ENCODE measurements at regions not wholly inside any gene's neighbourhood (a gene's known extent, or its start where the extent isn't known, plus 50 kb on each side); places are given as distances from the start of the nearest gene placed in this dataset.

- DNase-seq: no peak
Observed at GRCh38 chr1:199096591-199096990, 457.8 kb downstream of the PTPRC start.

GRCh38 chr1:199098468-199098867 lies 459.6 kb downstream of the PTPRC start:
- no peak for DNase-seq

GRCh38 chr1:199101139-199101538 lies 462.3 kb downstream of the PTPRC start:
- DNase-seq: no peak

- no peak for DNase-seq
Observed at GRCh38 chr1:199101635-199102034, 462.8 kb downstream of the PTPRC start.

DNA sequence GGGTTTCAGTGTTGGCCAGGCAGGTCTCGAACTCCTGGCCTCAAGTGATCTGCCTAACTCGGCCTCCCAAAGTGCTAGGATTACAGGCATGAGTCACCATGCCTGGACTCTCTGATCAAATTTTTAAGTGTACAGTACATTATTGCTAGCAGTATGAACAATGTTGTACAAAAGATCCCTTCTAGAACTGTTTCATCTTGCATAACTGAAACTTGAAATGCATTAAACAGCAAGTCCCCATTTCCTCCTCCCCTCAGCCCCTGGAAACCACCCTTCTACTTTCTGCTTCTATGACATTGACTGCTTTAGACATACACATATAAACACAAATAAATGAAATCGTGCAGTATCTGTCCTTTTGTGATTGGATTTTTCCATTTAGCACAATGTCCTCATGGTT lies 463.4 kb downstream of the PTPRC start:
- DNase-seq: no peak

DNA sequence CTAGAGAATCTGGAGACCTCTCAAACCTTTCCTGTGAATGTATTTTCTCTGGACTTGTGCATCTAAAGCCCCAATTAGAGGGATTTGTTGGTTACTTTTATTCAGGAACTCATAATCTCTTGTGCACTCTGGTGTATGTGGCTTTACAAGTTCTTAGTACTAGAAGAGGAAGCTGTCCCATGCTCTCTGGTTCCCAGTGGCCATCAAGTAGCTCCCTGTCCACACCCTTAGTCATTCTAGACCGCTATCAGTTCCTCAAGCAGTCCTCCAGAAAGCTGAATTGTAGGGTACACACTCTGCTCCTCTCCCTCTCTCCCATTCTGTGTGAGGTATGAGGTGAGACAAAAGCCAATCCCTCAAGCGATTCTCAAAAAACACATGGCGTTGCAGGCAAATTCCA lies 470.3 kb downstream of the PTPRC start:
- DNase-seq: no peak

DNA sequence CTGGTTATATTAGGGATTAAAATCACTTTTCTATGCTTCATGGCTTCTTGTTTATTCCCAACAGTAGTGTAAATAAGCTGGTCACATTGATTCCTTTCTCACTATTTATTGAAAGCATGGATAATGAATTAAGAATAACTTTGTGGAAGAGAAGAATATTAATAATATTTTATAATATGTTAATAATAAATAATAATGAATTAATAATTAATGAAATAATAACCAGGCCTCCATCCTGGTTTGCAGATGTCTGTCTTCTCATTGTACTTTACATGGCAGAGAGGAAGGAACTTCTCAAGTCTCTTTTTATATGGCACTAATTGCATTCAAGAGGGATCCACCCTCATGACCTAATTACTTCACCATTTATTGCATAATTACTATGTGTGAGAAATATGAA lies 473.5 kb downstream of the PTPRC start:
- no peak for DNase-seq

- peak in 38 of 51 donors; percentile 1 to 75 (median 31) for DNase-seq
Observed at GRCh38 chr1:199113265-199113869, 474.5 kb downstream of the PTPRC start.

GRCh38 chr1:199116488-199116887 lies 477.6 kb downstream of the PTPRC start:
- no peak for DNase-seq

GRCh38 chr1:199121047-199121446 lies 482.2 kb downstream of the PTPRC start:
- DNase-seq: no peak

DNA sequence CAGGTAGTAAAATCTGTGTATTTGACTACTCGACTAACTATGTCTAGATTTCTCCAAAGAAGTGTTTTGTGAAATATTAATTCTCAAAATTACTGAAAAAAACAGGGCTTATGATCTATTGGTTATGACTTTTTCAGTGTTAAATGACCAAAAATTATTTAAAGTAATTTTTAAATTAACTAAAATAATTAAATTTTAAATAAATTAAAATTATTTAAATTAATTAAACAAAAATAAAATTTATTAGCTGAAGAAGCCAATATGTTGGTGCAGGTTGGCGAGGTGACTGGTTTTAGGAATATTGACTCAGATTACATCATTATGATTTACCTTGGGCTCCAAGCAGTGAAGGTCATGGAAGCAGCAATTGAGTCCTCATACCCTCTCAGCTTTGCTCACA lies 483.2 kb downstream of the PTPRC start:
- no peak for DNase-seq

GRCh38 chr1:199122532-199123311 lies 483.9 kb downstream of the PTPRC start:
- no peak for DNase-seq

GRCh38 chr1:199123615-199124014 lies 484.8 kb downstream of the PTPRC start:
- DNase-seq: no peak

DNA sequence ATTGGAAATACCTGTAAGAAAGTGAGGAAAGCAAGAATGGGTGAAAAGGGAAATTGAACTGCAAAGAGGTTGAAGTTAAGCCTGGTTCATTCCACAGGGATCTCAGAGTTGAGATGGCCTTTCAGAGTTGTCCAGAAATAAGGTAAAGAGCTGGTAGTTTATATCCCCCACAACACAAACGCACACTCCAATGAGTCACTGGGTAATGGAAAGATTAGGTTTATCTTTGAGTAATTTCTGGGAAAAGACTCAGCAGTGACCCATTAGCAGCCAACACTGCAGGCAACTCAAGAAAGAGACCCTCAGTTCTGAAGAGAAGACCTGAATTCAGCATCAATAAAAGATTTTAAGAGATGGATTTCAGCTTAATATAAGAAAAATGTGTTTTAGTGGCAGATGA lies 485.5 kb downstream of the PTPRC start:
- no peak for DNase-seq

DNA sequence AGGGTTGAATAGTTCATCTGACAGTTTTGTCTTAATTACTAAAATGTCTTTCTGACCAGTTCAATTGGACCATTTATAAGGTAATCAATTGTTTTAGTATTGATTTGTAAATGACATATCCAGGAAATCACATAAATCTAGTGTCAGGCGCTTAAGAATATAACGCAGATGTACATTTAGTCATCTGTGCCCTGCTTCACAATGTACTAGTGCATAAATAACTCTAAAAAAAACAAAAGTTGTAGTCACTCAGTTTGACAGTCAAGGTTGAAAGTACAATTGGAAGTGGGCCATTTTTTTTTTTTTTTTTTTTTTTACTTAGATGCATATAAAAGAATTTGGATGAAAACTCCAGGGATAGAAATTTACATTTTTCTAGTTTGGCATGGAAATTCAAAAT lies 490.4 kb downstream of the PTPRC start:
- DNase-seq: no peak

DNA sequence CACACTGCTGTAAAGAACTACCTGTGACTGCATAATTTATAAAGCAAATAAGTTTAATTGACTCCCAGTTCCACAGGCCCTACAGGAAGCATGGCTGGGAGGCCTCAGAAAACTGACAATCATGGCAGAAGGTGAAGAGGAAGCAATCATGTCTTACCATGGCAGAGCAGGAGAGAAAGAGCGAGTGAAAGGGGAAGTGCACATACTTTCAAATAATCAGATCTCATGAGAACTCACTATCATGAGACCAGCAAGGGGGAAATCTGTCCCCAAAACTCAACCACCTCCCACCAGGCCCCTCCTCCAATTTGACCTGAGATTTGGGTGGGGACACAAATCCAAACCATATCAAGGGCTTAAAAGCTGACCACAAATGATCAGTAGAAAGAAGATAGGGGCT lies 493.2 kb downstream of the PTPRC start:
- no peak for DNase-seq

DNA sequence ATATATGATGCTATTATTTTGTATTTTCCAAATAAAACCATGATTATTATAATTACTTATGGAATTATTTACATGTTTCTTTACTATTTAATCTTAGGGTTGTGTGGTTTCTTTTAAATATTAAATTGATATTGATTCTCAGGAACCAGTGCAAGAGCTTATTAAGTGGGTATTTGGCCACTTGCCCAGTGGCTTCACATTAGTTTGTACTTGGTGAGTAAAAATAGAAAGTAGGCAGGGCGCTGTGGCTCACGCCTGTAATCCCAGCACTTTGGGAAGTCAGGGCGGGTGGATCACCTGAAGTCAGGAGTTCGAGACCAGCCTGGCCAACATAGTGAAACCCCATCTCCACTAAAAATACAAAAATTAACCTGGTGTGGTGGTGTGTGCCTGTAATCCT lies 497.1 kb downstream of the PTPRC start:
- no peak for DNase-seq

DNA sequence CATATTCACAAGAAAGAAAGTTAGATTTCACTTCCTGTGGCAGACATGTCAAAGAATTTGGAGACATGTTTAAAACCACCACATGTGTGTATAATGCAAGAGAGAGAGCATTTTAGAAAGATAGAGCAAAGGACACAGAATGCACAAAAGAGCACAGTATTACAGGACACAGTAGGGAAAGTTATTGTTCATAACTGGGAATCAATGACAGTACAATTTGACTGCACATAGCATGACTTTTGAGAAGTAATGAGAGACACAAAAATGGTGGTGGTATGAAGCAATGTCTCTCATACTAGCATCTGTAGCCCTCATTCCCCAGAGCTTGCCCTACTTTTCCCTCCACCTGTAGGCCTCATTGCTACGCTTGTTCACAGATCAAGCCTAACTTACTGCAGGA lies 499.2 kb downstream of the PTPRC start:
- DNase-seq: no peak

GRCh38 chr1:199149591-199149990 lies 510.8 kb downstream of the PTPRC start:
- DNase-seq: no peak

GRCh38 chr1:199150756-199151155 lies 511.9 kb downstream of the PTPRC start:
- DNase-seq: no peak

DNA sequence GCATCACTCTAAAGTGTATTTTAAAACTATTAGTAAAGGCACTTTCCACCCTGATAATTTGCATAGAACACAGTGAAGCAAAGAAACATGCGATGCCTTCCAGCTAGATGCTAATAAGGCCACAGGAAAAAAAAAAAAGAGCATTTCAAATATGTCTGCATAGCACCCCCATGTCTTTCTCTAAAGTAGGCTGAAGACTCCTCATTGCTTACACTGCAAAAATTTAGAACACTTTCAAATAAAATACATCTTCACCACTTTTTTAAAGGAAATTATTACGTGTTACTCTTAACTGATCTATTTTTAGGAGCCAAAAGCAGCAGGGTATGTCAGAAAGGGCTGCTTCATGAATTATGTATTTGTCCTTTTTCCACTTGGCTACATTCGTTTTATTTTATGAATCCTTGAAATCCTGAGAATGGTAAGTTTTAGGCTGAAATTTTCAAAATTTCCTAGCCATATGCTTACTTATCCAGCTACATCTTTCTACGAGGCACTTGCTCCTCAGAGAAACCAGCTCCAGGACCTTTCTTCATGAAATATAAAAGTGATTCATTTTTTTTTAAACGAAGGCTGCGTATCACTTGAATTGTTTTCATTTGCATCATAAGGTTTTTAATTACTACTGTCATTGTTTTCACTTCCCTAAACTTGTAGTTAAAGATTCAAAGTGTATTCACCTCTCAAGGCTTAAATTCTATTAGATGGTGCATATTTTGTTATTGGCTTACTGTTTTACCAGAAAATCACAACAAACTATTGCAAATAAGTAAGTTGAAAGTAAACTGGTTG lies 513.0 kb downstream of the PTPRC start:
- no peak for DNase-seq

DNA sequence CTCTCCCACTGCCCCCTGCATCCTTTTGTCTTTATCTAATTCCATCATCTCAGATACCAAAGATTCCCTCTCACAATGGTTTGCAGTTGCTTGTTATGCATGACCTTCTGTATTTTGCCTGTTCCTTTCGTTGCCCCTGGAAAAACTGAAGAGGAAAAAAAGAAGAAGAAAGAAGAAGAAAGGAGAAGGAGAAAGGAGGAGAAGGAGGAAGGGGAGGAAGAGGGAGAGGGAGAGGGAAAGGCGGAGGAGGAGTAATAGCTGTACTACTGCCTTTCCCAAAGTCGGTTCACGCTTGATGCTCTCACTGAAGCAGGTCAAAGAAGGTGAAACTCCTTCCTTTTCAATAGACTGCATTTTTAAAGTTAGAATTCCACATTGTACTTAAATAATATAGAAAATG lies 513.8 kb downstream of the PTPRC start:
- DNase-seq: no peak
